Activated B cell treated with CpG ODN at 0.5 μM for 24 hours (primary cell): ENCODE measurements at regions not wholly inside any gene's neighbourhood (a gene's known extent, or its start where the extent isn't known, plus 50 kb on each side); places are given as distances from the start of the nearest gene placed in this dataset.
"Not testable (repeated sequence)": the region's sequence is repeated elsewhere in the genome, so short reads cannot be mapped to it uniquely, and the experiment has no call there.

ENCODE experiments used
- ATAC-seq: fragments of 200-7000 bp; cut with Tn5 transposase; one replicate; pipeline ENCODE4 v1.10.0; 2021; ENCODE audit warnings: low read depth, mild to moderate bottlenecking, moderate library complexity
- CTCF ChIA-PET: fragments of 350-600 bp; sonication (Branson Sonifier 250); formaldehyde crosslinking; loops from one replicate; lab custom pipeline; 2021; ENCODE audit warnings: antibody characterized with exemption; lab: Charles Lee
- POLR2A ChIA-PET: fragments of 350-600 bp; sonication (Branson Sonifier 250); formaldehyde crosslinking; loops from one replicate; lab custom pipeline; 2021; ENCODE audit warnings: antibody characterized with exemption; lab: Charles Lee
- DNase-seq: peaks from one replicate; pipeline ENCODE4 v3.0.0; 2022
- H3K27ac Mint-ChIP-seq: one replicate; pipeline ENCODE4 v1.8.0; 2020; ENCODE audit warnings: mixed read lengths
- H3K27me3 Mint-ChIP-seq: one replicate; pipeline ENCODE4 v1.8.0; 2021; ENCODE audit warnings: mixed read lengths
- H3K36me3 Mint-ChIP-seq: one replicate; pipeline ENCODE4 v1.8.0; 2021; ENCODE audit warnings: low read depth, mixed read lengths
- H3K4me1 Mint-ChIP-seq: one replicate; pipeline ENCODE4 v1.8.0; 2021; ENCODE audit warnings: mixed read lengths
- H3K4me3 Mint-ChIP-seq: one replicate; pipeline ENCODE4 v1.8.0; 2020; ENCODE audit warnings: mild to moderate bottlenecking, mixed read lengths
- H3K9me3 Mint-ChIP-seq: one replicate; pipeline ENCODE4 v1.8.0; 2020; ENCODE audit warnings: mixed read lengths
- intact Hi-C: fragments of 100-400 bp; cut with micrococcal nuclease; formaldehyde crosslinking; loops from one replicate; pipeline ENCODE4 v1.15.1; 2024
- TF ChIP-seq, protein P1 (sequence below): fragments of 200-600 bp; IDR thresholded peaks from one replicate; pipeline ENCODE4 v1.8.0; 2022; ENCODE audit warnings: antibody characterized with exemption, mild to moderate bottlenecking

DNA sequence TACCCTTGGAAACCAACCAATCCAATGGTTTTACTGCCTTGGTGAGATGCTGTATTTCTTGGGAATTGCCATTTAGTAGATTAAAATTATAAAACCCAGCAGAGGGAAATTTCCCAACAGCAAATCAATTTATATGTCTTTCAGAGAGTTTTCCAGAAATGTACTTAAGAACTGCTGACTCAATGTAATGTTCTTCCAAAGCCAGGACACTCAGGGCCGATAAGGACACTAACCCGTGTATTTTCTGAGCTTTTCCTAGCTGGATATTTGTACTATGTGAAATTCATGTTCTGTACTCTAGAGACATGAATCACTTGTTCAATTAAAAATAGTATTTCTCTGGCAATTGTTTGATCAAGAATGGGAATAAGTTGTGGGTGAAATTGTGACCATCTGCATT lies 121.4 kb downstream of the KCNJ2 start:
- ChIA-PET CTCF (no interaction called here), POLR2A (no interaction called here)
- H3K4me1 Mint-ChIP-seq, result no peaks in the 10 kb centered on the region
- no peaks in the 10 kb centered on the region for H3K36me3 Mint-ChIP-seq
- peaks cover 5% of the 10 kb centered on the region for H3K9me3 Mint-ChIP-seq
- H3K27ac Mint-ChIP-seq, result no peak overlapping the region
- TF ChIP-seq, protein P1, sequence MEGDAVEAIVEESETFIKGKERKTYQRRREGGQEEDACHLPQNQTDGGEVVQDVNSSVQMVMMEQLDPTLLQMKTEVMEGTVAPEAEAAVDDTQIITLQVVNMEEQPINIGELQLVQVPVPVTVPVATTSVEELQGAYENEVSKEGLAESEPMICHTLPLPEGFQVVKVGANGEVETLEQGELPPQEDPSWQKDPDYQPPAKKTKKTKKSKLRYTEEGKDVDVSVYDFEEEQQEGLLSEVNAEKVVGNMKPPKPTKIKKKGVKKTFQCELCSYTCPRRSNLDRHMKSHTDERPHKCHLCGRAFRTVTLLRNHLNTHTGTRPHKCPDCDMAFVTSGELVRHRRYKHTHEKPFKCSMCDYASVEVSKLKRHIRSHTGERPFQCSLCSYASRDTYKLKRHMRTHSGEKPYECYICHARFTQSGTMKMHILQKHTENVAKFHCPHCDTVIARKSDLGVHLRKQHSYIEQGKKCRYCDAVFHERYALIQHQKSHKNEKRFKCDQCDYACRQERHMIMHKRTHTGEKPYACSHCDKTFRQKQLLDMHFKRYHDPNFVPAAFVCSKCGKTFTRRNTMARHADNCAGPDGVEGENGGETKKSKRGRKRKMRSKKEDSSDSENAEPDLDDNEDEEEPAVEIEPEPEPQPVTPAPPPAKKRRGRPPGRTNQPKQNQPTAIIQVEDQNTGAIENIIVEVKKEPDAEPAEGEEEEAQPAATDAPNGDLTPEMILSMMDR, result no peak
- ATAC-seq (no peak), DNase-seq (no peak)
- H3K27me3 Mint-ChIP-seq, result no peaks in the 10 kb centered on the region
- no peak overlapping the region for H3K4me3 Mint-ChIP-seq
- intact Hi-C loops, result no loop called here

DNA sequence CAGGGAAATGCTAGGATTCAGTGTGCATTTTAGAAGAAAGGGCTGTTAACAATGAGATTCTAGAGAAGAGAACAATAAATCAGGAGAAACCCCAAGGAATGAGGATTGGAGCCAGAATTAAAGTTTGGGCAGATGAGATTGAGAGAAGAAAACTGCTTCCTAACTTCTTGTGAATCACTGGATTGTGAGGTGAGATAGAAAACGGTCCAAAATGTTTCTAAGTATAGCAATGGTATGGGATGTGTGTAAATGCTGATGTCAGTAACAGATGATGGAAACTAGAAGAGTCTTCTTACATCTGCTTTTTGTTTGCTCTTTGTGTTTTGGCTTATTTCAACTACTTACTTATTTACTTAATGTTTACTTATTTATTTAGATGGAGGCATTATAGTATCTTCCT lies 123.0 kb downstream of the KCNJ2 start:
- no peak overlapping the region for H3K27ac Mint-ChIP-seq
- ChIA-PET POLR2A (no interaction called here), CTCF (no interaction called here)
- no peaks in the 10 kb centered on the region for H3K27me3 Mint-ChIP-seq
- no peak for DNase-seq
- TF ChIP-seq, protein P1, result no peak
- H3K4me1 Mint-ChIP-seq, result no peaks in the 10 kb centered on the region
- intact Hi-C loops, result no loop called here
- no peak for ATAC-seq
- no peaks in the 10 kb centered on the region for H3K36me3 Mint-ChIP-seq
- H3K9me3 Mint-ChIP-seq, result peaks cover 6% of the 10 kb centered on the region
- H3K4me3 Mint-ChIP-seq, result no peak overlapping the region

GRCh38 chr17:70293564-70294310 lies 124.4 kb downstream of the KCNJ2 start:
- H3K27ac Mint-ChIP-seq, ATAC-seq, intact Hi-C loops, H3K4me1 Mint-ChIP-seq, CTCF ChIA-PET, H3K36me3 Mint-ChIP-seq, DNase-seq, H3K4me3 Mint-ChIP-seq, H3K9me3 Mint-ChIP-seq, H3K27me3 Mint-ChIP-seq, POLR2A ChIA-PET: not testable (repeated sequence)

DNA sequence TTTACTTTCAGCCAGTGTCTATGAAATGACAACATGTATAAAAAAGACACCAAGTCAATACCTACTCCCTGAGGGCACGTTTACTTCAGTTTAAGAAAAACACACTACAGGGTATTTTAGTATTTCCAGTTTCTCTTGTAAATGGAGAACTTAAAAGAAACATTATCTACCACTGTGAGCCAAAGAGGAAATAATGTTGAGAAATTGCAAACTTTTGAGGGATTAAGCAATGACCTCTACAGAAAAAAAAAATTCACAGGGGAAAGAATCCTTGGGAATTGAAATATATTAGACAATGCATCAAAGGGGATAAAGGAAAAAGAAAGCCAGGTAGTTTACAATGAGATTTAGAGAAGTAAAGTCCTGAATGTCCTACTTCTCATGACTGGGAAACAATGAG lies 126.0 kb downstream of the KCNJ2 start:
- no peaks in the 10 kb centered on the region for H3K27me3 Mint-ChIP-seq
- no peaks in the 10 kb centered on the region for H3K4me1 Mint-ChIP-seq
- H3K9me3 Mint-ChIP-seq, result peaks cover 4% of the 10 kb centered on the region
- ChIA-PET POLR2A (no interaction called here), CTCF (interaction anchor here (0.6 kb wide), 1 partner anchor 19 kb away, joined by 3 read pairs; no protein-coding TSS in a partner anchor)
- DNase-seq, result no peak
- TF ChIP-seq, protein P1, result no peak
- no peak for ATAC-seq
- H3K4me3 Mint-ChIP-seq, result no peak overlapping the region
- intact Hi-C loops, result no loop called here
- no peaks in the 10 kb centered on the region for H3K36me3 Mint-ChIP-seq
- no peak overlapping the region for H3K27ac Mint-ChIP-seq

GRCh38 chr17:70295731-70296130 lies 126.4 kb downstream of the KCNJ2 start:
- no peak for ATAC-seq
- TF ChIP-seq, protein P1, result no peak

More at GRCh38 chr17:70295731-70296130, 126.4 kb downstream of the KCNJ2 start:
- H3K27ac Mint-ChIP-seq, result no peak overlapping the region
- peaks cover 4% of the 10 kb centered on the region for H3K9me3 Mint-ChIP-seq
- H3K4me3 Mint-ChIP-seq, result no peak overlapping the region
- no peak for DNase-seq
- no peaks in the 10 kb centered on the region for H3K36me3 Mint-ChIP-seq
- H3K27me3 Mint-ChIP-seq, result no peaks in the 10 kb centered on the region
- H3K4me1 Mint-ChIP-seq, result no peaks in the 10 kb centered on the region
- CTCF ChIA-PET, result no interaction called here
- POLR2A ChIA-PET, result no interaction called here
- intact Hi-C loops, result no loop called here
